GM12874 (cell line): ENCODE measurements at regions not wholly inside any gene's neighbourhood (a gene's known extent, or its start where the extent isn't known, plus 50 kb on each side); places are given as distances from the start of the nearest gene placed in this dataset.

Experiments
- TF ChIP-seq, protein P1 (sequence below): IDR thresholded peaks from 2 replicates; pipeline ENCODE4 v1.5.1; 2011; ENCODE audit warnings: low read depth, mild to moderate bottlenecking, control low read depth, low read length, moderate library complexity; ENCODE audit not compliant: insufficient read depth

- TF ChIP-seq, protein P1, sequence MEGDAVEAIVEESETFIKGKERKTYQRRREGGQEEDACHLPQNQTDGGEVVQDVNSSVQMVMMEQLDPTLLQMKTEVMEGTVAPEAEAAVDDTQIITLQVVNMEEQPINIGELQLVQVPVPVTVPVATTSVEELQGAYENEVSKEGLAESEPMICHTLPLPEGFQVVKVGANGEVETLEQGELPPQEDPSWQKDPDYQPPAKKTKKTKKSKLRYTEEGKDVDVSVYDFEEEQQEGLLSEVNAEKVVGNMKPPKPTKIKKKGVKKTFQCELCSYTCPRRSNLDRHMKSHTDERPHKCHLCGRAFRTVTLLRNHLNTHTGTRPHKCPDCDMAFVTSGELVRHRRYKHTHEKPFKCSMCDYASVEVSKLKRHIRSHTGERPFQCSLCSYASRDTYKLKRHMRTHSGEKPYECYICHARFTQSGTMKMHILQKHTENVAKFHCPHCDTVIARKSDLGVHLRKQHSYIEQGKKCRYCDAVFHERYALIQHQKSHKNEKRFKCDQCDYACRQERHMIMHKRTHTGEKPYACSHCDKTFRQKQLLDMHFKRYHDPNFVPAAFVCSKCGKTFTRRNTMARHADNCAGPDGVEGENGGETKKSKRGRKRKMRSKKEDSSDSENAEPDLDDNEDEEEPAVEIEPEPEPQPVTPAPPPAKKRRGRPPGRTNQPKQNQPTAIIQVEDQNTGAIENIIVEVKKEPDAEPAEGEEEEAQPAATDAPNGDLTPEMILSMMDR, result no peak
These were observed 1178.1 kb upstream of the GBE1 start for GRCh38 chr3:82939491-82940097.

DNA sequence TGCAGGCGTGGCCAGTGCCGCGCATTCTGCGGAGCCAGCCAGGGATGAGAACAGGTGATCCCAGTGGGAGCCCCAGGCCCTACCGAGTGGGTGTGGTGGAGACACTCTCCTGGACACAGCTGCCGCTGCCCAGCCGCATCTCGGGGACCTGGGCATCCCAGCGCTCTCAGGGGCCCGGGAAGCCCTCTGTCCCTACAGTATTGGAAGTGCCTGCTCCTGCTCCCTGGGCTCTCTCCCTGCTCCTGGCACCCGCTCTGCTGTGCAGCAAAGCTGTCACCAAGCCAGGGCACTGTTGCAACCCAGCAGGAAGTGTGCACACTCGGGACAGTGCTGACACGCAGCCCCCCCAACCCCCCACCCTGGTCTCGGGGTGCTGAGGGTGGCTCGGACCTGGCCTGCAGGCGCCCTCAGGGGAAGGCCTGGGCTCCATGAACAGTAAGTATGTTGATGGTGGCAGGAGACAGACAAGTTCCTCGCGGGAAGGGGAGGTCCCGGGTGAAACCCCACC is 1177.4 kb upstream of the GBE1 start:
- TF ChIP-seq, protein P1, result no peak

- TF ChIP-seq, protein P1, result no peak
These were observed 1166.1 kb upstream of the GBE1 start for GRCh38 chr3:82927309-82928253.

GRCh38 chr3:82891028-82891427 is 1129.6 kb upstream of the GBE1 start:
- TF ChIP-seq, protein P1, result no peak

- TF ChIP-seq, protein P1, result no peak
These were observed 1121.6 kb upstream of the GBE1 start for GRCh38 chr3:82883072-82883471.

- TF ChIP-seq, protein P1, result no peak
These were observed 1114.0 kb upstream of the GBE1 start for GRCh38 chr3:82875401-82875800.

DNA sequence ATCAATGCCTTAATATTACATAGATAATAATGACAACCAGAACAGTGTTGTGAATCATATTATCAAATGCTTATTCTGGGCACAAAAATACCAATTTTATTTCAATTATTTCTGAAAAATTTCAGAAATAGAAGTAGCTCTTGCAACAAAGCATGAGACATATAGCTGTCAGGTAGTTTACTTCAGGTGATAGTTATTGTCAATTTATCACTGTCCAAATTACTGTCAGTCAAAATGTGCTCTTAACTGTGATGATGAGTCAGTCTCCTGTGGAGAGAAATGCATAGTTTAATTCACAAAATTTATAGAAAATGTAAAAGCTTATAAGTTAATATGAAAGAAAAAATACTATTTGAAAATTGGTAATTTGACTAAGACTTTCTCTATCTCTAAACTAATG is 1078.4 kb upstream of the GBE1 start:
- TF ChIP-seq, protein P1, result no peak
